OCI-LY3 (cell line): ENCODE measurements at regions not wholly inside any gene's neighbourhood (a gene's known extent, or its start where the extent isn't known, plus 50 kb on each side); places are given as distances from the start of the nearest gene placed in this dataset.

Experiments used
- H2AFZ ChIP-seq: fragments of 200-600, 300-600 bp; shearing (Covaris generic); 2 replicates; pipeline ENCODE4 v1.6.0; 2014; ENCODE audit warnings: antibody characterized with exemption, low read depth, low read length
- H3K27ac ChIP-seq: fragments of 200-600, 300-600 bp; sonication (generic); 2 replicates; pipeline ENCODE4 v1.5.1; 2014; ENCODE audit warnings: mild to moderate bottlenecking, low read length, moderate library complexity, mixed read lengths
- H3K27me3 ChIP-seq: fragments of 200-600, 300-600 bp; sonication (generic); 2 replicates; pipeline ENCODE4 v1.6.1; 2014; ENCODE audit warnings: low read depth, low read length, mixed read lengths
- H3K36me3 ChIP-seq: fragments of 200-600, 300-600 bp; sonication (generic); replicated peaks from 2 replicates; pipeline ENCODE3; 2014; ENCODE audit warnings: low read depth, low read length, mixed read lengths
- H3K4me1 ChIP-seq: fragments of 300-600, 200-600 bp; sonication (generic); 2 replicates; pipeline ENCODE4 v1.6.1; 2014; ENCODE audit warnings: low read length, mixed read lengths
- H3K4me2 ChIP-seq: fragments of 200-600, 300-600 bp; sonication (generic); 2 replicates; pipeline ENCODE4 v1.6.1; 2014; ENCODE audit warnings: low read length, mixed read lengths
- H3K4me3 ChIP-seq: fragments of 300-600, 200-600 bp; sonication (generic); 2 replicates; pipeline ENCODE4 v1.5.1; 2014; ENCODE audit warnings: antibody characterized with exemption, mild to moderate bottlenecking, low read length, moderate library complexity
- H3K79me2 ChIP-seq: fragments of 300-600, 200-600 bp; shearing (Covaris generic); 2 replicates; pipeline ENCODE4 v1.6.1; 2014; ENCODE audit warnings: mild to moderate bottlenecking, low read length, mixed read lengths
- H3K9ac ChIP-seq: fragments of 300-600, 200-600 bp; shearing (Covaris generic); 2 replicates; pipeline ENCODE4 v1.6.0; 2014; ENCODE audit warnings: mild to moderate bottlenecking, low read length, moderate library complexity
- H3K9me3 ChIP-seq: fragments of 200-600, 300-600 bp; shearing (Covaris generic); 2 replicates; pipeline ENCODE4 v1.6.1; 2014; ENCODE audit warnings: low read length, mixed read lengths; ENCODE audit not compliant: insufficient read depth
- H4K20me1 ChIP-seq: fragments of 200-600, 300-600 bp; sonication (generic); 2 replicates; pipeline ENCODE4 v1.6.1; 2016; ENCODE audit warnings: low read length, mixed read lengths; ENCODE audit not compliant: insufficient read depth
- EZH2phosphoT487 ChIP-seq: fragments of 200-600 bp; shearing (Covaris generic); IDR thresholded peaks from 2 replicates; pipeline ENCODE4 v1.6.1; 2018; ENCODE audit warnings: antibody characterized with exemption, mixed run types, low read depth
- TF ChIP-seq, protein P1 (sequence below): fragments of 200-600, 300-600 bp; sonication (generic); IDR thresholded peaks from 2 replicates; pipeline ENCODE4 v1.5.1; 2014; ENCODE audit warnings: antibody characterized with exemption, low read length, low read depth

- Histone ChIP-seq H3K79me2 (no peaks in the 10 kb centered on the region), H4K20me1 (no peaks in the 10 kb centered on the region), H3K9me3 (no peaks in the 10 kb centered on the region), H3K36me3 (no peaks in the 10 kb centered on the region), H3K27me3 (no peaks in the 10 kb centered on the region), H3K4me1 (peaks cover 4% of the 10 kb centered on the region; the same call in 1 of the 2 replicates), H3K4me2 (no peak overlapping the region), H2AFZ (no peak overlapping the region), H3K9ac (no peak overlapping the region), H3K4me3 (no peak overlapping the region), H3K27ac (no peak overlapping the region)
- no peak for TF ChIP-seq EZH2phosphoT487
- TF ChIP-seq, protein P1, sequence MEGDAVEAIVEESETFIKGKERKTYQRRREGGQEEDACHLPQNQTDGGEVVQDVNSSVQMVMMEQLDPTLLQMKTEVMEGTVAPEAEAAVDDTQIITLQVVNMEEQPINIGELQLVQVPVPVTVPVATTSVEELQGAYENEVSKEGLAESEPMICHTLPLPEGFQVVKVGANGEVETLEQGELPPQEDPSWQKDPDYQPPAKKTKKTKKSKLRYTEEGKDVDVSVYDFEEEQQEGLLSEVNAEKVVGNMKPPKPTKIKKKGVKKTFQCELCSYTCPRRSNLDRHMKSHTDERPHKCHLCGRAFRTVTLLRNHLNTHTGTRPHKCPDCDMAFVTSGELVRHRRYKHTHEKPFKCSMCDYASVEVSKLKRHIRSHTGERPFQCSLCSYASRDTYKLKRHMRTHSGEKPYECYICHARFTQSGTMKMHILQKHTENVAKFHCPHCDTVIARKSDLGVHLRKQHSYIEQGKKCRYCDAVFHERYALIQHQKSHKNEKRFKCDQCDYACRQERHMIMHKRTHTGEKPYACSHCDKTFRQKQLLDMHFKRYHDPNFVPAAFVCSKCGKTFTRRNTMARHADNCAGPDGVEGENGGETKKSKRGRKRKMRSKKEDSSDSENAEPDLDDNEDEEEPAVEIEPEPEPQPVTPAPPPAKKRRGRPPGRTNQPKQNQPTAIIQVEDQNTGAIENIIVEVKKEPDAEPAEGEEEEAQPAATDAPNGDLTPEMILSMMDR: no peak
Observed at GRCh38 chr3:61507946-61508345, 53.4 kb upstream of the PTPRG start.
